Neural cell (in vitro differentiated cells): ENCODE measurements at regions not wholly inside any gene's neighbourhood (a gene's known extent, or its start where the extent isn't known, plus 50 kb on each side); places are given as distances from the start of the nearest gene placed in this dataset.

Experiments
- EP300 ChIP-seq: fragments of 450-650 bp; conservative IDR thresholded peaks from 2 replicates; pipeline ENCODE4 v1.6.1; 2014; ENCODE audit warnings: antibody characterized with exemption, mild to moderate bottlenecking, moderate library complexity; ENCODE audit not compliant: poor library complexity, severe bottlenecking
- EZH2 ChIP-seq: fragments of 200-600, 300-800 bp; shearing (Covaris generic), sonication (generic); IDR thresholded peaks from 2 replicates; pipeline ENCODE4 v1.6.1; 2014; ENCODE audit warnings: antibody characterized with exemption, low read length, borderline replicate concordance, mild to moderate bottlenecking; ENCODE audit not compliant: insufficient read depth, poor library complexity, severe bottlenecking
- POLR2AphosphoS5 ChIP-seq: IDR thresholded peaks from 2 replicates; pipeline ENCODE4 v1.6.1; 2012
- RAD21 ChIP-seq: fragments of 450-650 bp; conservative IDR thresholded peaks from 2 replicates; pipeline ENCODE4 v1.6.1; 2014; ENCODE audit warnings: antibody characterized with exemption, mild to moderate bottlenecking, moderate library complexity
- TF ChIP-seq, protein P1 (sequence below): fragments of 450-650 bp; IDR thresholded peaks from 2 replicates; pipeline ENCODE4 v1.5.1; 2014; ENCODE audit warnings: antibody characterized with exemption, mild to moderate bottlenecking, moderate library complexity; ENCODE audit not compliant: poor library complexity, severe bottlenecking

- TF ChIP-seq, protein P1, sequence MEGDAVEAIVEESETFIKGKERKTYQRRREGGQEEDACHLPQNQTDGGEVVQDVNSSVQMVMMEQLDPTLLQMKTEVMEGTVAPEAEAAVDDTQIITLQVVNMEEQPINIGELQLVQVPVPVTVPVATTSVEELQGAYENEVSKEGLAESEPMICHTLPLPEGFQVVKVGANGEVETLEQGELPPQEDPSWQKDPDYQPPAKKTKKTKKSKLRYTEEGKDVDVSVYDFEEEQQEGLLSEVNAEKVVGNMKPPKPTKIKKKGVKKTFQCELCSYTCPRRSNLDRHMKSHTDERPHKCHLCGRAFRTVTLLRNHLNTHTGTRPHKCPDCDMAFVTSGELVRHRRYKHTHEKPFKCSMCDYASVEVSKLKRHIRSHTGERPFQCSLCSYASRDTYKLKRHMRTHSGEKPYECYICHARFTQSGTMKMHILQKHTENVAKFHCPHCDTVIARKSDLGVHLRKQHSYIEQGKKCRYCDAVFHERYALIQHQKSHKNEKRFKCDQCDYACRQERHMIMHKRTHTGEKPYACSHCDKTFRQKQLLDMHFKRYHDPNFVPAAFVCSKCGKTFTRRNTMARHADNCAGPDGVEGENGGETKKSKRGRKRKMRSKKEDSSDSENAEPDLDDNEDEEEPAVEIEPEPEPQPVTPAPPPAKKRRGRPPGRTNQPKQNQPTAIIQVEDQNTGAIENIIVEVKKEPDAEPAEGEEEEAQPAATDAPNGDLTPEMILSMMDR, result no peak
- no peak for TF ChIP-seq POLR2AphosphoS5
- TF ChIP-seq RAD21, result no peak
- TF ChIP-seq EP300, result no peak
- no peak for TF ChIP-seq EZH2
These were observed 66.3 kb upstream of the RAB18 start for GRCh38 chr10:27437775-27438174.
